Neural cell (in vitro differentiated cells): ENCODE measurements at regions not wholly inside any gene's neighbourhood (a gene's known extent, or its start where the extent isn't known, plus 50 kb on each side); places are given as distances from the start of the nearest gene placed in this dataset.

ENCODE experiments used
- H2AFZ ChIP-seq: fragments of 200-600, 300-800 bp; sonication (generic), shearing (Covaris generic); 2 replicates; pipeline ENCODE4 v1.6.0; 2014; ENCODE audit warnings: low read depth, mild to moderate bottlenecking, antibody characterized with exemption, low read length, moderate library complexity
- H3F3A ChIP-seq: fragments of 200-600 bp; shearing (Covaris generic); 2 replicates; pipeline ENCODE4 v1.6.1; 2016; ENCODE audit warnings: mild to moderate bottlenecking, moderate library complexity, mixed read lengths, antibody characterized with exemption, low read length; ENCODE audit not compliant: insufficient read depth, poor library complexity, severe bottlenecking
- H3K27ac ChIP-seq: fragments of 200-600, 300-800 bp; sonication (generic), shearing (Covaris generic); 2 replicates; pipeline ENCODE4 v1.5.1; 2014; ENCODE audit warnings: mild to moderate bottlenecking, low read length, moderate library complexity
- H3K27me3 ChIP-seq: fragments of 300-800, 200-600 bp; sonication (generic), shearing (Covaris generic); 2 replicates; pipeline ENCODE4 v1.6.0; 2014; ENCODE audit warnings: mild to moderate bottlenecking, low read depth, low read length, moderate library complexity; ENCODE audit not compliant: insufficient read depth
- H3K36me3 ChIP-seq: fragments of 300-800, 200-600 bp; sonication (generic), shearing (Covaris generic); 2 replicates; pipeline ENCODE4 v1.5.1; 2014; ENCODE audit warnings: mild to moderate bottlenecking, antibody characterized with exemption, low read length, moderate library complexity; ENCODE audit not compliant: insufficient read depth
- H3K4me2 ChIP-seq: fragments of 300-800, 200-600 bp; sonication (generic), shearing (Covaris generic); 2 replicates; pipeline ENCODE4 v1.6.0; 2014; ENCODE audit warnings: mild to moderate bottlenecking, low read length
- H3K4me3 ChIP-seq: fragments of 300-800, 200-600 bp; sonication (generic), shearing (Covaris generic); 2 replicates; pipeline ENCODE4 v1.5.1; 2014; ENCODE audit warnings: mild to moderate bottlenecking, low read length, moderate library complexity
- H3K79me2 ChIP-seq: fragments of 200-600 bp; shearing (Covaris generic); replicated peaks from 2 replicates; pipeline ENCODE4 v1.6.0; 2014; ENCODE audit warnings: mild to moderate bottlenecking, low read length, moderate library complexity; ENCODE audit not compliant: insufficient read depth
- H3K9ac ChIP-seq: fragments of 300-800, 200-600 bp; sonication (generic), shearing (Covaris generic); 2 replicates; pipeline ENCODE4 v1.6.1; 2016; ENCODE audit warnings: mild to moderate bottlenecking, low read length, mixed read lengths
- H3K9me2 ChIP-seq: fragments of 200-600 bp; shearing (Covaris generic); 2 replicates; pipeline ENCODE4 v1.6.1; 2016; ENCODE audit warnings: mild to moderate bottlenecking, low read length, mixed read lengths; ENCODE audit not compliant: insufficient read depth
- H3K9me3 ChIP-seq: fragments of 200-600, 300-800 bp; sonication (generic), shearing (Covaris generic); 2 replicates; pipeline ENCODE4 v1.6.1; 2016; ENCODE audit warnings: mild to moderate bottlenecking, mixed run types, low read length, moderate library complexity, mixed read lengths
- H4K20me1 ChIP-seq: fragments of 200-600 bp; shearing (Covaris generic); 2 replicates; pipeline ENCODE4 v1.6.1; 2016; ENCODE audit warnings: mild to moderate bottlenecking, mixed run types; ENCODE audit not compliant: insufficient read depth
- EP300 ChIP-seq: fragments of 450-650 bp; conservative IDR thresholded peaks from 2 replicates; pipeline ENCODE4 v1.6.1; 2014; ENCODE audit warnings: antibody characterized with exemption, mild to moderate bottlenecking, moderate library complexity; ENCODE audit not compliant: poor library complexity, severe bottlenecking
- EZH2 ChIP-seq: fragments of 200-600, 300-800 bp; shearing (Covaris generic), sonication (generic); IDR thresholded peaks from 2 replicates; pipeline ENCODE4 v1.6.1; 2014; ENCODE audit warnings: antibody characterized with exemption, low read length, borderline replicate concordance, mild to moderate bottlenecking; ENCODE audit not compliant: insufficient read depth, poor library complexity, severe bottlenecking
- MXI1 ChIP-seq: fragments of 450-650 bp; conservative IDR thresholded peaks from 2 replicates; pipeline ENCODE4 v1.6.1; 2014; ENCODE audit warnings: antibody characterized with exemption, mild to moderate bottlenecking; ENCODE audit not compliant: poor library complexity, severe bottlenecking
- POLR2AphosphoS5 ChIP-seq: IDR thresholded peaks from 2 replicates; pipeline ENCODE4 v1.6.1; 2012
- RAD21 ChIP-seq: fragments of 450-650 bp; conservative IDR thresholded peaks from 2 replicates; pipeline ENCODE4 v1.6.1; 2014; ENCODE audit warnings: antibody characterized with exemption, mild to moderate bottlenecking, moderate library complexity
- SMC3 ChIP-seq: fragments of 450-650 bp; conservative IDR thresholded peaks from 2 replicates; pipeline ENCODE4 v1.6.1; 2014; ENCODE audit warnings: antibody characterized with exemption, mild to moderate bottlenecking, moderate library complexity; ENCODE audit not compliant: poor library complexity
- TAF1 ChIP-seq: IDR thresholded peaks from 2 replicates; pipeline ENCODE4 v1.6.1; 2012; ENCODE audit warnings: low read depth
- TF ChIP-seq, protein P1 (sequence below): IDR thresholded peaks from 2 replicates; pipeline ENCODE4 v1.6.1; 2012; ENCODE audit warnings: borderline replicate concordance
- TF ChIP-seq, protein P2 (sequence below): fragments of 450-650 bp; IDR thresholded peaks from 2 replicates; pipeline ENCODE4 v1.5.1; 2014; ENCODE audit warnings: antibody characterized with exemption, mild to moderate bottlenecking, moderate library complexity; ENCODE audit not compliant: poor library complexity, severe bottlenecking

DNA sequence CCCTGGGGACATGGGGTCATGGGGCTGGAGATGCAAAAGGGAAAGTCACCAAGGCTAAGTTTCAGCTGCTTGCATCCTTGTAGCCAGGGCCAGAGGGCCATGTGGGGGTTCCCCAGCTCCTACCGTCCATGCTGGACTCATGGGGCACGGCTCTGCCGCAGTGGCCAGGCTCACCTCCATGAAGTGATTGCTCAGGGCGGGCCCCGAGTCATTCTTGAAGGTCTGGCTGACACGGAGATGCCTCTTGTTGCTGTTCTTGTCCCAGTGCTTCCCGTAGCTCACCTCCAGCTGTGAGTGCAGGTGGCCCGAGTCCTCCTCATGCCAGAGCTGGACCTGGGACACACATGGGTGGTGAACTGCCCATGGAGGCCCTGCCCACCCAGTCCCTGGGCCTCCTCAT, 114.5 kb downstream of the RMI2 start:
- H3K9me2 ChIP-seq, result no peaks in the 10 kb centered on the region
- H3K4me3 ChIP-seq, result no peak overlapping the region
- no peaks in the 10 kb centered on the region for H3K27me3 ChIP-seq
- no peak for TF ChIP-seq SMC3
- no peak for TF ChIP-seq POLR2AphosphoS5
- no peak for TF ChIP-seq RAD21
- TF ChIP-seq, protein P1, sequence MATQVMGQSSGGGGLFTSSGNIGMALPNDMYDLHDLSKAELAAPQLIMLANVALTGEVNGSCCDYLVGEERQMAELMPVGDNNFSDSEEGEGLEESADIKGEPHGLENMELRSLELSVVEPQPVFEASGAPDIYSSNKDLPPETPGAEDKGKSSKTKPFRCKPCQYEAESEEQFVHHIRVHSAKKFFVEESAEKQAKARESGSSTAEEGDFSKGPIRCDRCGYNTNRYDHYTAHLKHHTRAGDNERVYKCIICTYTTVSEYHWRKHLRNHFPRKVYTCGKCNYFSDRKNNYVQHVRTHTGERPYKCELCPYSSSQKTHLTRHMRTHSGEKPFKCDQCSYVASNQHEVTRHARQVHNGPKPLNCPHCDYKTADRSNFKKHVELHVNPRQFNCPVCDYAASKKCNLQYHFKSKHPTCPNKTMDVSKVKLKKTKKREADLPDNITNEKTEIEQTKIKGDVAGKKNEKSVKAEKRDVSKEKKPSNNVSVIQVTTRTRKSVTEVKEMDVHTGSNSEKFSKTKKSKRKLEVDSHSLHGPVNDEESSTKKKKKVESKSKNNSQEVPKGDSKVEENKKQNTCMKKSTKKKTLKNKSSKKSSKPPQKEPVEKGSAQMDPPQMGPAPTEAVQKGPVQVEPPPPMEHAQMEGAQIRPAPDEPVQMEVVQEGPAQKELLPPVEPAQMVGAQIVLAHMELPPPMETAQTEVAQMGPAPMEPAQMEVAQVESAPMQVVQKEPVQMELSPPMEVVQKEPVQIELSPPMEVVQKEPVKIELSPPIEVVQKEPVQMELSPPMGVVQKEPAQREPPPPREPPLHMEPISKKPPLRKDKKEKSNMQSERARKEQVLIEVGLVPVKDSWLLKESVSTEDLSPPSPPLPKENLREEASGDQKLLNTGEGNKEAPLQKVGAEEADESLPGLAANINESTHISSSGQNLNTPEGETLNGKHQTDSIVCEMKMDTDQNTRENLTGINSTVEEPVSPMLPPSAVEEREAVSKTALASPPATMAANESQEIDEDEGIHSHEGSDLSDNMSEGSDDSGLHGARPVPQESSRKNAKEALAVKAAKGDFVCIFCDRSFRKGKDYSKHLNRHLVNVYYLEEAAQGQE, result no peak
- no peak for TF ChIP-seq TAF1
- TF ChIP-seq, protein P2, sequence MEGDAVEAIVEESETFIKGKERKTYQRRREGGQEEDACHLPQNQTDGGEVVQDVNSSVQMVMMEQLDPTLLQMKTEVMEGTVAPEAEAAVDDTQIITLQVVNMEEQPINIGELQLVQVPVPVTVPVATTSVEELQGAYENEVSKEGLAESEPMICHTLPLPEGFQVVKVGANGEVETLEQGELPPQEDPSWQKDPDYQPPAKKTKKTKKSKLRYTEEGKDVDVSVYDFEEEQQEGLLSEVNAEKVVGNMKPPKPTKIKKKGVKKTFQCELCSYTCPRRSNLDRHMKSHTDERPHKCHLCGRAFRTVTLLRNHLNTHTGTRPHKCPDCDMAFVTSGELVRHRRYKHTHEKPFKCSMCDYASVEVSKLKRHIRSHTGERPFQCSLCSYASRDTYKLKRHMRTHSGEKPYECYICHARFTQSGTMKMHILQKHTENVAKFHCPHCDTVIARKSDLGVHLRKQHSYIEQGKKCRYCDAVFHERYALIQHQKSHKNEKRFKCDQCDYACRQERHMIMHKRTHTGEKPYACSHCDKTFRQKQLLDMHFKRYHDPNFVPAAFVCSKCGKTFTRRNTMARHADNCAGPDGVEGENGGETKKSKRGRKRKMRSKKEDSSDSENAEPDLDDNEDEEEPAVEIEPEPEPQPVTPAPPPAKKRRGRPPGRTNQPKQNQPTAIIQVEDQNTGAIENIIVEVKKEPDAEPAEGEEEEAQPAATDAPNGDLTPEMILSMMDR, result no peak
- no peak for TF ChIP-seq EP300
- no peak for TF ChIP-seq MXI1
- no peak for TF ChIP-seq EZH2
- no peaks in the 10 kb centered on the region for H3K79me2 ChIP-seq
- H3F3A ChIP-seq, result no peaks in the 10 kb centered on the region
- H3K27ac ChIP-seq, result no peak overlapping the region
- H4K20me1 ChIP-seq, result no peaks in the 10 kb centered on the region
- H3K9ac ChIP-seq, result no peak overlapping the region
- H3K36me3 ChIP-seq, result no peaks in the 10 kb centered on the region
- no peak overlapping the region for H2AFZ ChIP-seq
- H3K9me3 ChIP-seq, result no peaks in the 10 kb centered on the region
- no peak overlapping the region for H3K4me2 ChIP-seq

DNA sequence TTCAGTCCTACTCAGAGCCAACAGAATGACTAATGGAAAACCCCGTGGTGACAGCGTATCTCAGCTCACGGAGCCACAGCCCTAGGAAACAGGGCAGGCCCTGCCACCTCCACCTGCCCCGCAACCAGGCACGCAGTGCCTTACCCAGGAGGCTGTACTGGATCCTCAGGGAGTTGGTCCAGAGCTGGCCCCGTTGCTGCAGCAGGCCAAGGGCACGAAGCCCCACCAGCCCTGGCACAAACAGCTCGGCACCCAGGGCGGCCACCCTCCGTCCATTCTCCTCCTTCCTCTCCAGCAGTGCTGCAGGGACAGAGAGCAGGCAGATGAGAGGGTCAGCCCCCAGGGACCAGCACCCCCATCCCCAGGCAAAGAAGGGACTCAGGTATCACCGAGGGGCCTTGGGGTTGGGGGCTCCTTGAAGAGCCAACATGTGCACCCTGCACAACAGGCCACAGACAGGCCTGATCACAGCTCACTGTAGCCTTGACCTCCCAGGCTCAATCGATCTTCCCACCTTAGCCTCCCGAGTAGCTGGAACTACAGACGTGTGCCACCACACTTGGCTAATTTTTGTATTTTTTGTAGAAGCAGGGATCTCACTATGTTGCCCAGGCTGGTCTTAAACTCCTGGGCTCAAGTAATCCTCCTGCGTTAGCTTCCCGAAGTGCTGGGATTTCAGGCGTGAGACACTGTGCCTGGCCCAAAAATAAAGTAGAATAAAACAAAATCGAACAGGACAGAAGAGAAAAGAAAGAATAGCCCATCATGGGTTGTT, 115.7 kb downstream of the RMI2 start:
- no peak for TF ChIP-seq SMC3
- TF ChIP-seq MXI1, result no peak
- no peak for TF ChIP-seq RAD21
- TF ChIP-seq TAF1, result no peak
- TF ChIP-seq, protein P2, result no peak
- no peak for TF ChIP-seq EZH2
- TF ChIP-seq POLR2AphosphoS5, result no peak
- TF ChIP-seq, protein P1, result no peak
- no peak overlapping the region for H3K4me2 ChIP-seq
- H3K4me3 ChIP-seq, result no peak overlapping the region
- no peaks in the 10 kb centered on the region for H3K9me3 ChIP-seq
- H3K27ac ChIP-seq, result no peak overlapping the region
- H2AFZ ChIP-seq, result no peak overlapping the region
- H3K79me2 ChIP-seq, result no peaks in the 10 kb centered on the region
- no peak overlapping the region for H3K9ac ChIP-seq
- no peaks in the 10 kb centered on the region for H3K36me3 ChIP-seq
- H3F3A ChIP-seq, result no peaks in the 10 kb centered on the region
- H3K9me2 ChIP-seq, result no peaks in the 10 kb centered on the region
- no peaks in the 10 kb centered on the region for H4K20me1 ChIP-seq
- no peaks in the 10 kb centered on the region for H3K27me3 ChIP-seq
